ENCODE measurements at regions not wholly inside any gene's neighbourhood (a gene's known extent, or its start where the extent isn't known, plus 50 kb on each side); places are given as distances from the start of the nearest gene placed in this dataset.
A peak's percentile ranks its signal among the peaks of the same experiment; 100 is the strongest.

GRCh38 chr20:22684072-22684762 lies 99.8 kb upstream of the FOXA2 start:
- in situ Hi-C loops (cut with MboI) (no loop called here), intact Hi-C loops (cut with micrococcal nuclease; ENCODE audit: unreplicated experiment) (loop anchor here (1.0 to 5.0 kb wide), 3 partner anchors 97 to 350 kb away; no protein-coding TSS in a partner anchor)
- no peak for TF ChIP-seq IKZF1 (conservative IDR thresholded peaks at IDR 0.05)
- TF ChIP-seq SMC3 (IDR thresholded peaks at IDR 0.05; ENCODE audit: borderline replicate concordance, low read length) = peak; percentile 86
- TF ChIP-seq MTA2 (IDR thresholded peaks at IDR 0.05; ENCODE audit: low read depth) = no peak
- peak; percentile 93 for TF ChIP-seq RAD21 (IDR thresholded peaks at IDR 0.05; ENCODE audit: insufficient read depth, low read depth, low read length)
- peak; percentile 77 to 88 (median 78) for TF ChIP-seq CTCF (IDR thresholded peaks at IDR 0.05 in 2 of 3, conservative IDR thresholded peaks at IDR 0.05 in 1 of 3; ENCODE audit: control insufficient read depth in 2 of 3, extremely low read depth in 1 of 3, insufficient read depth in 1 of 3, low read depth in 3 of 3, low read length in 3 of 3)
- TF ChIP-seq YY1 (IDR thresholded peaks at IDR 0.05; ENCODE audit: low read depth, low read length) = 0 out of 2 replicates have a peak, but pooled peaks have one; percentile 35
- no peaks in the 10 kb centered on the region for H3K79me2 ChIP-seq (ENCODE audit: control insufficient read depth, insufficient read depth, low read length)
- no peak overlapping the region for H3K4me2 ChIP-seq (ENCODE audit: control insufficient read depth, insufficient read depth)
- H3K9ac ChIP-seq (ENCODE audit: control insufficient read depth, insufficient read depth, low read length) = no peak overlapping the region
- WGBS (ENCODE audit: insufficient coverage, insufficient replicate concordance, low lambda C conversion rate, missing lambda C conversion rate) = 18% methylated on average over 12 of the region's 12 CpGs
- ChIA-PET RAD21 (ENCODE audit: unreplicated experiment) (interaction anchor here (1.0 to 6.2 kb wide), 3 partner anchors 25 to 349 kb away, joined by 3 to 31 read pairs (median 10); no protein-coding TSS in a partner anchor), POLR2A (no interaction called here), CTCF (interaction anchor here (0.6 to 8.7 kb wide), 9 partner anchors 8 to 357 kb away, joined by 3 to 80 read pairs (median 5); no protein-coding TSS in a partner anchor), SMC1A (ENCODE audit: uncharacterized antibody, unreplicated experiment) (interaction anchor here (1.1 to 4.2 kb wide), 3 partner anchors 274 to 348 kb away, joined by 3 to 37 read pairs (median 4); no protein-coding TSS in a partner anchor)
- H2AFZ ChIP-seq (ENCODE audit: control insufficient read depth, low read depth, low read length) = no peak overlapping the region
- no peak overlapping the region for H3K27ac ChIP-seq (ENCODE audit: control insufficient read depth, insufficient read depth)
- BruUV-seq (replicated peaks) = no TSS peak
- no peaks in the 10 kb centered on the region for H3K36me3 ChIP-seq (ENCODE audit: control insufficient read depth in 2 of 2, insufficient read depth in 2 of 2, low read length in 1 of 2)
- FAIRE-seq = peak; percentile 86
- no peak overlapping the region for H3K4me3 ChIP-seq
- no peaks in the 10 kb centered on the region for H3K27me3 ChIP-seq (replicated peaks in 1 of 2; ENCODE audit: control insufficient read depth in 2 of 2, insufficient read depth in 2 of 2, low read length in 1 of 2)
- peak; percentile 15 for DNase-seq (ENCODE audit: low read depth, low spot score)
- no peaks in the 10 kb centered on the region for H3K9me3 ChIP-seq (replicated peaks; ENCODE audit: control insufficient read depth, insufficient read depth, low read length)
- H4K20me1 ChIP-seq (ENCODE audit: control insufficient read depth, insufficient read depth) = no peaks in the 10 kb centered on the region
- ATAC-seq = peak; percentile 96
- H3K4me1 ChIP-seq (ENCODE audit: control insufficient read depth, insufficient read depth, low read length) = no peaks in the 10 kb centered on the region

All from GM12878 (cell line).